C4-2B (cell line): ENCODE measurements at regions not wholly inside any gene's neighbourhood (a gene's known extent, or its start where the extent isn't known, plus 50 kb on each side); places are given as distances from the start of the nearest gene placed in this dataset.

Experiments
- CTCF ChIP-seq: fragments of 450-650 bp; conservative IDR thresholded peaks from 2 replicates; pipeline ENCODE4 v1.5.1; 2017; ENCODE audit warnings: mild to moderate bottlenecking
- ZFX ChIP-seq: fragments of 450-650 bp; IDR thresholded peaks from 2 replicates; pipeline ENCODE4 v1.6.1; 2017

GRCh38 chr3:31253782-31254181 lies 278.9 kb upstream of the STT3B start:
- TF ChIP-seq CTCF = no peak
- no peak for TF ChIP-seq ZFX
